Gastroesophageal sphincter (tissue), 3 donors: ENCODE measurements at regions not wholly inside any gene's neighbourhood (a gene's known extent, or its start where the extent isn't known, plus 50 kb on each side); places are given as distances from the start of the nearest gene placed in this dataset.

Source experiments
- EP300 ChIP-seq: sonication (generic); formaldehyde crosslinking; IDR thresholded peaks from one replicate; pipeline ENCODE4 v1.6.1; 2017; ENCODE audit warnings: antibody characterized with exemption, mild to moderate bottlenecking
- POLR2A ChIP-seq, 2 donors: fragments of 450-650 bp; IDR thresholded peaks; one replicate each; pipeline ENCODE4 v1.6.1; 2017; ENCODE audit warnings: antibody characterized with exemption in 2 of 2, mild to moderate bottlenecking in 2 of 2, moderate library complexity in 1 of 2
- TF ChIP-seq, protein P1 (sequence below), 4 experiments: fragments of 200-600 bp in 2 of 4; fragments of 450-650 bp in 2 of 4; sonication (generic) in 1 of 4; IDR thresholded peaks; one replicate each; pipeline ENCODE4 v1.5.1; 2017 to 2019; ENCODE audit warnings: antibody characterized with exemption in 4 of 4, mild to moderate bottlenecking in 2 of 4, moderate library complexity in 2 of 4

DNA sequence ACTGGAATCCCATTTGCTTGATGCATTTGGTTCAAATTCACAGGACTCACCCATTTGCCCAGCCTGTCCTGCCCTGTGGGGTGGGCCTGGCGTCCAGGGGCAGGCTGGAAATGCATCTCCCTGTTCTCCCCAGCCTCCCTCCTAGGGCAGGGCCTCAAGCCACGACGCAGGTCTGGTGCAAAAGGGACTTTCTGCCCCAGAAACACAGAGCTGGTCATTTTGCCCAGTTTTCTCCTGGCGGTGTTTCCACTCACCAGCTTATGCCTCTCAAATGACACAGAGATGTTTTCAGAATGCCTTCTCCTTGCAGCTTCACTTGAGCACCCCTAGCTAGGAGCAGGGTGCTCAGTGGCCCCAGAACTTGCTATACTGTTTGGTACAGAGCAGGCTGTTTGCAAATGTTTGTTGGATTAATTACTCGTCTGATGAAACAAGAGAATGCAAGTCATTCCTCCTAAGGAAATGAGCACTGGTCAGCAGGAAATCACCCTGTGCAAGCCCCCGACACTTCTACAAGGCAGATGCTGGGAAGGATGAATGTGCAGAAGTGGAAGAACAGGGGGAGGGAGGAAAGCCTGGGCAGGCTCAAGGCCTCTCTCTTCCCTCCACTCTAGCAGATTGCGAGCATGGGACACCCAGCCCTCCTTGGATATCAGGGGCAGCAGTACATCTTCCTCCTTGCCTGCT lies 164.3 kb upstream of the APCDD1 start:
- TF ChIP-seq POLR2A (IDR thresholded peaks at IDR 0.05) = no peak
- TF ChIP-seq, protein P1, sequence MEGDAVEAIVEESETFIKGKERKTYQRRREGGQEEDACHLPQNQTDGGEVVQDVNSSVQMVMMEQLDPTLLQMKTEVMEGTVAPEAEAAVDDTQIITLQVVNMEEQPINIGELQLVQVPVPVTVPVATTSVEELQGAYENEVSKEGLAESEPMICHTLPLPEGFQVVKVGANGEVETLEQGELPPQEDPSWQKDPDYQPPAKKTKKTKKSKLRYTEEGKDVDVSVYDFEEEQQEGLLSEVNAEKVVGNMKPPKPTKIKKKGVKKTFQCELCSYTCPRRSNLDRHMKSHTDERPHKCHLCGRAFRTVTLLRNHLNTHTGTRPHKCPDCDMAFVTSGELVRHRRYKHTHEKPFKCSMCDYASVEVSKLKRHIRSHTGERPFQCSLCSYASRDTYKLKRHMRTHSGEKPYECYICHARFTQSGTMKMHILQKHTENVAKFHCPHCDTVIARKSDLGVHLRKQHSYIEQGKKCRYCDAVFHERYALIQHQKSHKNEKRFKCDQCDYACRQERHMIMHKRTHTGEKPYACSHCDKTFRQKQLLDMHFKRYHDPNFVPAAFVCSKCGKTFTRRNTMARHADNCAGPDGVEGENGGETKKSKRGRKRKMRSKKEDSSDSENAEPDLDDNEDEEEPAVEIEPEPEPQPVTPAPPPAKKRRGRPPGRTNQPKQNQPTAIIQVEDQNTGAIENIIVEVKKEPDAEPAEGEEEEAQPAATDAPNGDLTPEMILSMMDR (IDR thresholded peaks at IDR 0.05) = no peak
- TF ChIP-seq EP300 = no peak
